ENCODE measurements at regions not wholly inside any gene's neighbourhood (a gene's known extent, or its start where the extent isn't known, plus 50 kb on each side); places are given as distances from the start of the nearest gene placed in this dataset.

- no peaks in the 10 kb centered on the region for H3K9me3 ChIP-seq (ENCODE audit: control insufficient read depth in 2 of 2, insufficient read depth in 1 of 2, low read depth in 1 of 2, low read length in 1 of 2)
- no peaks in the 10 kb centered on the region for H3K27me3 ChIP-seq (ENCODE audit: control insufficient read depth in 1 of 2, insufficient read depth in 2 of 2, low read length in 2 of 2)
- no peaks in the 10 kb centered on the region for H3K36me3 ChIP-seq (ENCODE audit: control insufficient read depth in 2 of 2, insufficient read depth in 2 of 2, low read length in 1 of 2)
- peaks cover 2 to 4% of the 10 kb centered on the region in 2 donors for H3K4me1 ChIP-seq (ENCODE audit: control insufficient read depth in 2 of 2, insufficient read depth in 2 of 2, low read length in 1 of 2)
- no peak overlapping the region for H3K27ac ChIP-seq (ENCODE audit: low read depth in 2 of 2, low read length in 1 of 2)
- no peak overlapping the region for H3K4me3 ChIP-seq (ENCODE audit: low read depth in 1 of 2, low read length in 2 of 2)
- WGBS, 2 donors = 87% methylated on average over 27 of the region's 27 CpGs
These were observed 195.9 kb downstream of the SNX19 start for GRCh38 chr11:130720232-130721022.

GRCh38 chr11:130721023-130721681 lies 195.1 kb downstream of the SNX19 start:
- Histone ChIP-seq H3K27me3 (ENCODE audit: control insufficient read depth in 1 of 2, insufficient read depth in 2 of 2, low read length in 2 of 2) (no peaks in the 10 kb centered on the region), H3K27ac (ENCODE audit: low read depth in 2 of 2, low read length in 1 of 2) (no peak overlapping the region), H3K9me3 (ENCODE audit: control insufficient read depth in 2 of 2, insufficient read depth in 1 of 2, low read depth in 1 of 2, low read length in 1 of 2) (no peaks in the 10 kb centered on the region), H3K4me3 (ENCODE audit: low read depth in 1 of 2, low read length in 2 of 2) (no peak overlapping the region), H3K36me3 (ENCODE audit: control insufficient read depth in 2 of 2, insufficient read depth in 2 of 2, low read length in 1 of 2) (no peaks in the 10 kb centered on the region), H3K4me1 (ENCODE audit: control insufficient read depth in 2 of 2, insufficient read depth in 2 of 2, low read length in 1 of 2) (peaks cover 2 to 11% of the 10 kb centered on the region in 2 donors)
- 66 to 85% methylated on average over 4 to 5 of the region's 5 CpGs for WGBS, 2 donors

DNA sequence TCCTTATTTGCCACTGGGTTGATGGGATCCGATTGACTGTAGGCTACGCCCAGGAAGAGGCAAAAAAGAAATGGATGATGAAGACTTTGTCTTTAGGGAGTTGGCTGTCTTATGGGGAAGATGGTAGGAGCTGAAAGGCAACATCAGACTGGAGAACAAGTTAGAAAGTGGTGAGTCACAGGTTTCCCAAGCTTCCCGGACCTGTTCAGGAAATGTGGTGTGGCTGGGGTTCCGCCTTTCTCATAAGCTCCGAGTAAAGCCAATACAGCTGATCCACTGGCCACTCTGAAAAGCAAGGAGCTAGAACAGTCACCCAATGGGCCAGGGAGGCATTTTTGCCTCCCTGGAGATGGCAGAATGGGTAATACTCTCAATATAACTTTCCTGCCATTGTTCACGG lies 194.5 kb downstream of the SNX19 start:
- Histone ChIP-seq H3K27ac (ENCODE audit: low read depth in 2 of 2, low read length in 1 of 2) (no peak overlapping the region), H3K4me1 (ENCODE audit: control insufficient read depth in 2 of 2, insufficient read depth in 2 of 2, low read length in 1 of 2) (peaks cover 2 to 16% of the 10 kb centered on the region in 2 donors), H3K4me3 (ENCODE audit: low read depth in 1 of 2, low read length in 2 of 2) (no peak overlapping the region), H3K9me3 (ENCODE audit: control insufficient read depth in 2 of 2, insufficient read depth in 1 of 2, low read depth in 1 of 2, low read length in 1 of 2) (no peaks in the 10 kb centered on the region), H3K27me3 (ENCODE audit: control insufficient read depth in 1 of 2, insufficient read depth in 2 of 2, low read length in 2 of 2) (no peaks in the 10 kb centered on the region), H3K36me3 (ENCODE audit: control insufficient read depth in 2 of 2, insufficient read depth in 2 of 2, low read length in 1 of 2) (no peaks in the 10 kb centered on the region)
- 73 to 76% methylated on average over 6 of the region's 6 CpGs for WGBS, 2 donors

DNA sequence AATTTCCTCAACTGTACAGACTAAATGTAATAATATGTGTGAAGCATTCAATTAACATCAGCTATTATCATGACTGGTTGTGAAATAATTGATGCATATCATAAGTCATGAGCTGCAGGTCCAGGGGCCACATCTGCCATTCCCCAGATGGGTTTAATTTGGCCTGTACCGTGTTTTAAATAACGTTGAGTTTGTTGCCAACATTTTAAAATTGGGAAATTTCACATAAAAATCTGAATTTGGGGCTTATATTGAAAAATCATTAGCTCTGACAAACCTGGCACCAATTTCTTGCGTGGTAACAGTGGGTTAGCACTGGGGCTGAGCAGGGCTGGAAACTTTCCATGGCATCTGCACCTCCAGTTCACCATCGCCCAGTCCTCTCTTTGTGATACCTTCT lies 193.9 kb downstream of the SNX19 start:
- H3K4me1 ChIP-seq (ENCODE audit: control insufficient read depth in 2 of 2, insufficient read depth in 2 of 2, low read length in 1 of 2) = peaks cover 2 to 16% of the 10 kb centered on the region in 2 donors
- WGBS, 2 donors = 82 to 90% methylated on average over 4 of the region's 4 CpGs
- no peaks in the 10 kb centered on the region for H3K27me3 ChIP-seq (ENCODE audit: control insufficient read depth in 1 of 2, insufficient read depth in 2 of 2, low read length in 2 of 2)
- H3K4me3 ChIP-seq (ENCODE audit: low read depth in 1 of 2, low read length in 2 of 2) = no peak overlapping the region
- H3K9me3 ChIP-seq (ENCODE audit: control insufficient read depth in 2 of 2, insufficient read depth in 1 of 2, low read depth in 1 of 2, low read length in 1 of 2) = no peaks in the 10 kb centered on the region
- H3K36me3 ChIP-seq (ENCODE audit: control insufficient read depth in 2 of 2, insufficient read depth in 2 of 2, low read length in 1 of 2) = no peaks in the 10 kb centered on the region
- H3K27ac ChIP-seq (ENCODE audit: low read depth in 2 of 2, low read length in 1 of 2) = no peak overlapping the region

GRCh38 chr11:130725421-130726233 lies 190.7 kb downstream of the SNX19 start:
- H3K4me3 ChIP-seq (ENCODE audit: low read depth in 1 of 2, low read length in 2 of 2) = no peak overlapping the region
- H3K36me3 ChIP-seq (ENCODE audit: control insufficient read depth in 2 of 2, insufficient read depth in 2 of 2, low read length in 1 of 2) = no peaks in the 10 kb centered on the region
- H3K27me3 ChIP-seq (ENCODE audit: control insufficient read depth in 1 of 2, insufficient read depth in 2 of 2, low read length in 2 of 2) = no peaks in the 10 kb centered on the region
- H3K27ac ChIP-seq (ENCODE audit: low read depth in 2 of 2, low read length in 1 of 2) = no peak overlapping the region
- peaks cover 0 to 2% of the 10 kb centered on the region in 2 donors for H3K9me3 ChIP-seq (ENCODE audit: control insufficient read depth in 2 of 2, insufficient read depth in 1 of 2, low read depth in 1 of 2, low read length in 1 of 2)
- H3K4me1 ChIP-seq (ENCODE audit: control insufficient read depth in 2 of 2, insufficient read depth in 2 of 2, low read length in 1 of 2) = peaks cover 2 to 13% of the 10 kb centered on the region in 2 donors
- WGBS, 2 donors = 46 to 52% methylated on average over 5 of the region's 5 CpGs

GRCh38 chr11:130726234-130727037 lies 189.8 kb downstream of the SNX19 start:
- Histone ChIP-seq H3K27me3 (ENCODE audit: control insufficient read depth in 1 of 2, insufficient read depth in 2 of 2, low read length in 2 of 2) (no peaks in the 10 kb centered on the region), H3K27ac (ENCODE audit: low read depth in 2 of 2, low read length in 1 of 2) (no peak overlapping the region), H3K9me3 (ENCODE audit: control insufficient read depth in 2 of 2, insufficient read depth in 1 of 2, low read depth in 1 of 2, low read length in 1 of 2) (peaks cover 2 to 3% of the 10 kb centered on the region in 2 donors), H3K4me1 (ENCODE audit: control insufficient read depth in 2 of 2, insufficient read depth in 2 of 2, low read length in 1 of 2) (peaks cover 2 to 13% of the 10 kb centered on the region in 2 donors), H3K4me3 (ENCODE audit: low read depth in 1 of 2, low read length in 2 of 2) (no peak overlapping the region), H3K36me3 (ENCODE audit: control insufficient read depth in 2 of 2, insufficient read depth in 2 of 2, low read length in 1 of 2) (no peaks in the 10 kb centered on the region)
- 46 to 47% methylated on average over 14 of the region's 14 CpGs for WGBS, 2 donors

GRCh38 chr11:130727157-130728119 lies 188.8 kb downstream of the SNX19 start:
- no peak overlapping the region for H3K27ac ChIP-seq (ENCODE audit: low read depth in 2 of 2, low read length in 1 of 2)
- H3K9me3 ChIP-seq (ENCODE audit: control insufficient read depth in 2 of 2, insufficient read depth in 1 of 2, low read depth in 1 of 2, low read length in 1 of 2) = peaks cover 2 to 3% of the 10 kb centered on the region in 2 donors
- peaks cover 2 to 13% of the 10 kb centered on the region in 2 donors for H3K4me1 ChIP-seq (ENCODE audit: control insufficient read depth in 2 of 2, insufficient read depth in 2 of 2, low read length in 1 of 2)
- no peak overlapping the region for H3K4me3 ChIP-seq (ENCODE audit: low read depth in 1 of 2, low read length in 2 of 2)
- WGBS, 2 donors = 74 to 78% methylated on average over 9 of the region's 9 CpGs
- H3K36me3 ChIP-seq (ENCODE audit: control insufficient read depth in 2 of 2, insufficient read depth in 2 of 2, low read length in 1 of 2) = no peaks in the 10 kb centered on the region
- H3K27me3 ChIP-seq (ENCODE audit: control insufficient read depth in 1 of 2, insufficient read depth in 2 of 2, low read length in 2 of 2) = no peaks in the 10 kb centered on the region

Measured in esophagus (tissue), 2 donors.